SK-N-SH (cell line): ENCODE measurements at regions not wholly inside any gene's neighbourhood (a gene's known extent, or its start where the extent isn't known, plus 50 kb on each side); places are given as distances from the start of the nearest gene placed in this dataset.

Source experiments
- CTCF ChIA-PET: fragments of 300-600, 350-600 bp; formaldehyde crosslinking; extraction: SDS; loops from one replicate; lab custom pipeline; 2021; lab: Yijun Ruan, JAX
- POLR2A ChIA-PET: fragments of 350-600 bp; sonication (Branson Sonifier 250); formaldehyde crosslinking; extraction: SDS; loops from one replicate; lab custom pipeline; 2020; ENCODE audit warnings: antibody characterized with exemption, inconsistent platforms; lab: Yijun Ruan, JAX
- DNase-seq: peaks from one replicate; pipeline ENCODE4 v3.0.0; 2012
- H2AFZ ChIP-seq: fragments of 200-600 bp; sonication (generic); 2 replicates; pipeline ENCODE4 v1.8.1; 2016; ENCODE audit warnings: antibody characterized with exemption, mild to moderate bottlenecking, low read depth
- H3F3A ChIP-seq: fragments of 200-600 bp; sonication (generic); replicated peaks from 2 replicates; pipeline ENCODE3; 2016; ENCODE audit warnings: antibody characterized with exemption, mild to moderate bottlenecking; ENCODE audit not compliant: insufficient read depth
- H3K27ac ChIP-seq, 2 experiments: fragments of 200-500 bp in 1 of 2; fragments of 200-600 bp in 1 of 2; sonication (Bioruptor generic) in 1 of 2; sonication (generic), shearing (Covaris generic) in 1 of 2; 2 replicates each; pipeline versions ENCODE4 v1.5.1 to v1.6.1; 2014 to 2016; ENCODE audit warnings: low read depth in 2 of 2, inconsistent platforms in 1 of 2, low read length in 1 of 2, mild to moderate bottlenecking in 1 of 2, mixed read lengths in 1 of 2
- H3K27me3 ChIP-seq: fragments of 200-600 bp; sonication (generic), shearing (Covaris generic); 2 replicates; pipeline ENCODE4 v1.6.1; 2016; ENCODE audit warnings: mixed run types; ENCODE audit not compliant: insufficient read depth
- H3K36me3 ChIP-seq, 2 experiments: fragments of 200-500 bp in 1 of 2; fragments of 200-600 bp in 1 of 2; sonication (Bioruptor generic) in 1 of 2; sonication (generic) in 1 of 2; replicated peaks in 1 of 2; 2 replicates each; pipeline versions ENCODE3 to v1.5.1; 2014 to 2016; ENCODE audit warnings: low read length in 1 of 2, mild to moderate bottlenecking in 1 of 2; ENCODE audit not compliant: insufficient read depth in 2 of 2, control insufficient read depth in 1 of 2
- H3K4me1 ChIP-seq, 2 experiments: fragments of 200-500 bp in 1 of 2; fragments of 200-600 bp in 1 of 2; sonication (Bioruptor generic) in 1 of 2; sonication (generic), shearing (Covaris generic) in 1 of 2; 2 replicates each; pipeline versions ENCODE4 v1.5.1 to v1.6.1; 2014 to 2016; ENCODE audit warnings: low read depth in 1 of 2, low read length in 1 of 2, mixed run types in 1 of 2; ENCODE audit not compliant: insufficient read depth in 2 of 2, control insufficient read depth in 1 of 2
- H3K4me2 ChIP-seq: fragments of 200-600 bp; sonication (generic), shearing (Covaris generic); 2 replicates; pipeline ENCODE4 v1.6.1; 2017; ENCODE audit warnings: mixed run types
- H3K4me3 ChIP-seq, 2 experiments: fragments of 200-500 bp in 1 of 2; fragments of 200-600 bp in 1 of 2; sonication (Bioruptor generic) in 1 of 2; sonication (generic), shearing (Covaris generic) in 1 of 2; 2 replicates each; pipeline versions ENCODE4 v1.5.1 to v1.8.1; 2014 to 2016; ENCODE audit warnings: low read depth in 2 of 2, inconsistent platforms in 1 of 2, low read length in 1 of 2, mild to moderate bottlenecking in 1 of 2, mixed read lengths in 1 of 2, moderate library complexity in 1 of 2
- H3K79me2 ChIP-seq: fragments of 200-600 bp; sonication (generic); 2 replicates; pipeline ENCODE4 v1.8.1; 2017; ENCODE audit warnings: mild to moderate bottlenecking; ENCODE audit not compliant: insufficient read depth
- H3K9ac ChIP-seq: fragments of 200-600 bp; sonication (generic); 2 replicates; pipeline ENCODE4 v1.6.1; 2017; ENCODE audit warnings: mixed run types
- H3K9me2 ChIP-seq: fragments of 200-600 bp; sonication (generic); 2 replicates; pipeline ENCODE4 v1.6.1; 2017; ENCODE audit warnings: mixed run types
- H3K9me3 ChIP-seq: fragments of 200-600 bp; sonication (generic); 2 replicates; pipeline ENCODE4 v1.6.1; 2017; ENCODE audit warnings: mixed run types, mild to moderate bottlenecking, moderate library complexity
- H4K20me1 ChIP-seq: fragments of 200-600 bp; sonication (generic); 2 replicates; pipeline ENCODE4 v1.6.1; 2017; ENCODE audit warnings: mild to moderate bottlenecking, mixed run types; ENCODE audit not compliant: insufficient read depth
- CHD2 ChIP-seq: fragments of 150-350 bp; IDR thresholded peaks from 2 replicates; pipeline ENCODE4 v1.6.1; 2018; ENCODE audit warnings: low read length; ENCODE audit not compliant: partially characterized antibody
- CTCF ChIP-seq: fragments of 200-600 bp; sonication (generic); IDR thresholded peaks from 2 replicates; pipeline ENCODE4 v1.6.1; 2017; ENCODE audit warnings: antibody characterized with exemption, mild to moderate bottlenecking, moderate library complexity
- ELF1 ChIP-seq: IDR thresholded peaks from 2 replicates; pipeline ENCODE4 v1.4.0; 2012
- EP300 ChIP-seq, 2 experiments: IDR thresholded peaks; 2 replicates each; pipeline versions ENCODE4 v1.4.0 to v1.6.1; 2012; ENCODE audit warnings: borderline replicate concordance in 1 of 2, low read depth in 1 of 2, low read length in 1 of 2
- FOSL2 ChIP-seq: IDR thresholded peaks from 2 replicates; pipeline ENCODE4 v1.4.0; 2012; ENCODE audit warnings: low read depth, mild to moderate bottlenecking, moderate library complexity, borderline replicate concordance
- FOXM1 ChIP-seq: IDR thresholded peaks from 2 replicates; pipeline ENCODE4 v1.4.0; 2012; ENCODE audit warnings: low read depth, mild to moderate bottlenecking
- GATA2 ChIP-seq: sonication (generic); formaldehyde crosslinking; IDR thresholded peaks from 2 replicates; pipeline ENCODE4 v1.5.0; 2020; ENCODE audit warnings: mild to moderate bottlenecking, missing genetic modification reagents
- IRF3 ChIP-seq: fragments of 150-350 bp; IDR thresholded peaks from 2 replicates; pipeline ENCODE4 v1.6.1; 2016; ENCODE audit warnings: mild to moderate bottlenecking, low read depth, low read length
- JUND ChIP-seq: IDR thresholded peaks from 2 replicates; pipeline ENCODE4 v1.4.0; 2012
- MAX ChIP-seq: IDR thresholded peaks from 2 replicates; pipeline ENCODE4 v1.4.0; 2012; ENCODE audit warnings: low read depth
- MXI1 ChIP-seq: IDR thresholded peaks from 2 replicates; pipeline ENCODE4 v1.6.1; 2012; ENCODE audit warnings: mild to moderate bottlenecking, low read depth, low read length, improper control_type of control experiment
- NRF1 ChIP-seq: IDR thresholded peaks from 2 replicates; pipeline ENCODE4 v1.6.1; 2012; ENCODE audit warnings: low read depth, mild to moderate bottlenecking, low read length
- REST ChIP-seq: IDR thresholded peaks from 2 replicates; pipeline ENCODE4 v1.6.1; 2012; ENCODE audit warnings: mild to moderate bottlenecking, low read depth, low read length, moderate library complexity
- RFX5 ChIP-seq: IDR thresholded peaks from 2 replicates; pipeline ENCODE4 v1.6.1; 2012; ENCODE audit warnings: mild to moderate bottlenecking, improper control_type of control experiment, low read length
- TCF12 ChIP-seq: IDR thresholded peaks from 2 replicates; pipeline ENCODE4 v1.4.0; 2012
- USF2 ChIP-seq: fragments of 150-350 bp; IDR thresholded peaks from 2 replicates; pipeline ENCODE4 v1.6.1; 2017; ENCODE audit warnings: antibody characterized with exemption, low read length, low read depth, borderline replicate concordance
- YY1 ChIP-seq: IDR thresholded peaks from 2 replicates; pipeline ENCODE4 v1.4.0; 2012; ENCODE audit warnings: low read depth, mild to moderate bottlenecking
- WGBS: methylation state at CpG from one replicate; pipeline ENCODE4 v1.1.6; 2017; ENCODE audit warnings: low lambda C conversion rate; 5-methylcytosine and 5-hydroxymethylcytosine counted together

- CTCF ChIA-PET, result no interaction called here
- H3F3A ChIP-seq, result no peaks in the 10 kb centered on the region
- no peaks in the 10 kb centered on the region for H3K9me2 ChIP-seq
- H3K9me3 ChIP-seq, result no peaks in the 10 kb centered on the region
- no peak overlapping the region for H3K27ac ChIP-seq
- H3K4me2 ChIP-seq, result no peak overlapping the region
- no peak overlapping the region for H3K4me3 ChIP-seq
- no peaks in the 10 kb centered on the region for H3K4me1 ChIP-seq
- no peaks in the 10 kb centered on the region for H3K79me2 ChIP-seq
- no peak overlapping the region; the same call in 1 of the 2 replicates for H2AFZ ChIP-seq
- no peak overlapping the region for H3K9ac ChIP-seq
- no peaks in the 10 kb centered on the region for H4K20me1 ChIP-seq
- 37% methylated on average over 3 of the region's 3 CpGs for WGBS
- H3K27me3 ChIP-seq, result no peaks in the 10 kb centered on the region
- TF ChIP-seq EP300 (IDR thresholded peaks at IDR 0.05; ENCODE audit: borderline replicate concordance in 1 of 2, low read depth in 1 of 2, low read length in 1 of 2), result no peak
- no peak for TF ChIP-seq NRF1
- TF ChIP-seq YY1, result no peak
- no peak for TF ChIP-seq JUND
- no peak for TF ChIP-seq ELF1
- TF ChIP-seq CTCF, result peak; percentile 25; the same call in 1 of the 2 replicates
- no peak for TF ChIP-seq TCF12
- no peak for TF ChIP-seq RFX5
- TF ChIP-seq, all 33 proteins: peak for 1
- DNase-seq, result no peak
- H3K36me3 ChIP-seq, result no peaks in the 10 kb centered on the region
- POLR2A ChIA-PET, result no interaction called here
Observed at GRCh38 chr1:87598429-87598828, 269.7 kb downstream of the LMO4 start.

GRCh38 chr1:87599569-87599968 lies 270.9 kb downstream of the LMO4 start:
- H3F3A ChIP-seq, result no peaks in the 10 kb centered on the region
- no peak overlapping the region for H3K4me3 ChIP-seq
- no peaks in the 10 kb centered on the region for H3K9me3 ChIP-seq
- H3K36me3 ChIP-seq, result no peaks in the 10 kb centered on the region
- no peak overlapping the region for H2AFZ ChIP-seq
- no peak for DNase-seq
- H3K27ac ChIP-seq, result no peak overlapping the region
- 54% methylated on average over 2 of the region's 2 CpGs for WGBS
- no peaks in the 10 kb centered on the region for H3K79me2 ChIP-seq
- no peak overlapping the region for H3K4me2 ChIP-seq
- no peak overlapping the region for H3K9ac ChIP-seq
- no peaks in the 10 kb centered on the region for H3K4me1 ChIP-seq
- no peaks in the 10 kb centered on the region for H4K20me1 ChIP-seq
- TF ChIP-seq FOXM1, result no peak
- TF ChIP-seq JUND, result no peak
- no peak for TF ChIP-seq USF2
- no peak for TF ChIP-seq EP300 (IDR thresholded peaks at IDR 0.05; ENCODE audit: borderline replicate concordance in 1 of 2, low read depth in 1 of 2, low read length in 1 of 2)
- no peak for TF ChIP-seq ELF1
- TF ChIP-seq CHD2, result no peak
- TF ChIP-seq GATA2 (CRISPR knock-in tag), result no peak
- TF ChIP-seq MXI1, result no peak
- no peak for TF ChIP-seq REST
- TF ChIP-seq MAX, result no peak
- TF ChIP-seq FOSL2, result no peak
- TF ChIP-seq IRF3, result no peak
- TF ChIP-seq, all 33 proteins: peak for 0
- ChIA-PET POLR2A (no interaction called here), CTCF (no interaction called here)
- Histone ChIP-seq H3K9me2 (no peaks in the 10 kb centered on the region), H3K27me3 (no peaks in the 10 kb centered on the region)
